HG02884 (cell line): ENCODE measurements at regions not wholly inside any gene's neighbourhood (a gene's known extent, or its start where the extent isn't known, plus 50 kb on each side); places are given as distances from the start of the nearest gene placed in this dataset.

Source experiments
- ATAC-seq: cut with Tn5 transposase; IDR thresholded peaks from one replicate; pipeline ENCODE4 v1.9.1; 2021; ENCODE audit warnings: mild to moderate bottlenecking, moderate library complexity; ENCODE audit not compliant: unreplicated experiment

DNA sequence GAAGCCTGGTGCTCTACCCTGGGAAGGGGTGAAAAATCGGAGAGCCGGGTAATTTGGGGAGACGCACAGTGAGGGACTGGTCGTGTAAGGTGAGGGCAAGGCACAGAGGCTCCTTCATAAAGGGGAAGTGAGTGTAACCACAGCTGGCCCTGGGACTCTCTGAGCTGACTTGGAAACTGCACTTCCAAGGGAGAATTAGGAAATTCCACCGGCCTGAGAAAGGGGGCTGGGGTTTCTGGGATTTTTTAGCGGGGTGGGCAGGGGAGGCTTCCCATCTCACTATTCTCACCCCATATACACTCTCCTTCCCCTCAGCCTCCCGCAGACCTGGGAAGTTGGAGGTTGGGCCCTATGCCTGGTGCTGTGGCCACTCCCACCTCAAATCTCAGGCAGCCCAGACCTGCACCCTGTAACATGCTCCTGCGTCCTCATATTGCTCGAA lies 88.3 kb upstream of the IPO9 start:
- ATAC-seq, result no peak

DNA sequence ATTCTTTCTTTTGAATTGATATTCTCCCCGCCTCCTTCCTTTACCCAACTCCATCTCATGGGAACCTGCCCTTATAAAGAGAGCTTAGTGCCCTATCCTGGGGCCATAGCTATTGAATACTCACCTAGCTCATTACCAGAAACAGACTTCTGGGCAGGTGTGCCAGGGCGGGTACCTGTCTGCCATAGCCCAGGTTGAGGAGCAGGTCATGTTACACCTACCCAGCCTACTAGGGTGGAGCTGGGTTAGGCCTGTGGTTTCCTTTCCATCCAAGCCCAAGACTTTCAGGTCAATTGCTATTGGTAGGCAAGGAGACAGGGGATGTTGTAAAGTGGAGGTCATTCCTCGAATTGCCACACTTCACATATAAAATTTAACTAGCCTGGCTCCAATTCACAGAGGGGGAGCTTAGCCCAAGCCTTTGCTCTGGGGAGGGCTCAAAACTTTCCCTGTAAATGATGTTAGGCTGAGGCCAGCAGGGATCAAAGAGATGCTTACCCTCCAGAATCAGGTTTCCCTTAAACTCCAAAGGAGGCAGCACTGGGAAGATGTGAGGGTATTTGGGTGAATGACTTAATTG lies 87.1 kb upstream of the IPO9 start:
- ATAC-seq, result no peak

DNA sequence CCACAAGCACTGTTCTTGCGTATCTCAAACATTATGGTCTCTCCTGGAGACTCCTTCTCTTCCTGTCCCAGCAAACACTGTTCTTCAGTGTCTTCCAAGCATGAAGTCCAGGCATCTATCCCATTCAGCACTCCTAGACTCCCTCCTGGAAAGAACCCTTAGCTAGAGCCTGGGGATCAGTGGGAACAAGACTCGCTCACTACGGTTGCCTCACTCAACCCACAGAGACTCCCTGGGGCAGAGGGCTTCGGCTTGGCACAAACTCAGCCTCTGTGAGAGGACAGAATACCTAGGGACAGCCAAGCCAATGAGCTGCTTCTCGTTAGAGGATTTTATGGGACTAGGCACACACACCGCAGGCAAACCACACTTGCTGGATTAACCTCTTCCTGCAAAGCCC lies 86.5 kb upstream of the IPO9 start:
- ATAC-seq, result no peak

DNA sequence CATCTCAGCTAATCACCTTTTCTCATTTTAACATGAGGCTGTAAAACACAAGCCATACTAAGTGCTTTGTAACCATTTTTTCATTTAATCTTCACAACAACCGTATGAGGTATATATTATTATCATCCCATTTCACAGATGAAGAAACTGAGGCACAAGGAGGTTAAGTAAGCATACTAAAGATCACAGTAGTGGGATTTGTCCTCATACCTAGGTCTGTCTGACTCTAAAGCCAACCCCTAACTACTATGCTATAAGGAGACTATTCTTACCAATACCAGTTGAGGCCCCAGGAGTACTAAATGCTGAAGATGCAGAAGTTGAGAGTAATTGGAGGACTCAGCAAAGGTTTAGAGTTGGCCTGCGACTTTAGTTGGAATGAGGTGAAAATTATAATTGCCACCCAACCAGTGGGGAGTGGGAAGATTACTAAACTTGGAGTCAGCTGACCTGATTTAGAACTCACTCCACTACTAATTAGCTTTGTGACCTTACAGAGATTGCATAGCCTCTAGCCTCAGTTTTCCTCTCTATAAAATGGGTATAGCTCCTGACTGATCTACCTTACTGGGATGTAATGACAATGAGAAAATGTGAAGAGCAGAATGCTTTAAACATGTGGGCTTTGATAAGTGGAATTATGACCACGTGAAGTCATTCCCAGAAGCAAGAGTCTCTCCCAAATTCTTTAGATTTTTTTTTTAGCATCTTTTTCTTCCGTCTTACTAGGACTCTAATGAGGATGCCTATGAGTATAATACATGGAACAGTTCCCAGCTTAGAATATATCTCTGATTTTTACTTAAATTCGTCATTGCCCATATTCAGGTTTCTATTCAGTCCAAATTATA lies 85.8 kb upstream of the IPO9 start:
- ATAC-seq, result no peak

DNA sequence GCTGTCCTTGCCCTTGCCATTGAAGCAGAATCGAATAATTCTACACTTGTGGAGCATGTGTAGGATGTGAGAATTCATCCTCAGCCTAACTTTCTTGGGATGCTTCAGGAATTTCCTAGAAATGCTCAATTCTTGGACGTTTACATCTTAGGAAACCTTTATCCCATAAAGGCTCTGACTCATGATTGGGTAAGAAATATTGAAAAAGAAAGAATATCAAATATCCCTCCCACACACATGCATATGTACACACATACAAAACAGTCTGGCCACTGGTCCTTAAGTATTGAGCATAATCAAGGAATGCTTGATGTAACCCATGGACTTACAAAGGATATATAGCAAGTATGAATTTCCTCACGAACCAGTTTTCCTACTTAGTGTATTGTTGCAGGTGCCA lies 83.9 kb upstream of the IPO9 start:
- no peak for ATAC-seq

DNA sequence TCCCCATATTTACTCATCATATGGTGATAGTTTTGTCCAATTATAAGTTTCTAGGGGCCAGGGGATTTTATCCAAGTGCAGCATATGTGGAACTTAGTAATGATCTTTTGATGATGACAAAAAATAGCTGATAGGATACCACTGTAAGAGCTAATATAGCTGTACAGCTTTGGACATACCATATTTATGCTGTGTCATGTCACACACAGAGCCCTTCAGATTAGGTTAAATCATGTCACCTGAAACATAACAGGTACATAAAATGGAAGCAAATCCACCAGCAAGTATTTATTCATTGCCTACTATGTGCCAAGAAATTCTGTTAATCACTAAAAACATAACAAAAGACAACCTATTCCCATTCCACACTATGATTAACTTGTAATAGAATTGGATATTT lies 82.8 kb upstream of the IPO9 start:
- no peak for ATAC-seq

DNA sequence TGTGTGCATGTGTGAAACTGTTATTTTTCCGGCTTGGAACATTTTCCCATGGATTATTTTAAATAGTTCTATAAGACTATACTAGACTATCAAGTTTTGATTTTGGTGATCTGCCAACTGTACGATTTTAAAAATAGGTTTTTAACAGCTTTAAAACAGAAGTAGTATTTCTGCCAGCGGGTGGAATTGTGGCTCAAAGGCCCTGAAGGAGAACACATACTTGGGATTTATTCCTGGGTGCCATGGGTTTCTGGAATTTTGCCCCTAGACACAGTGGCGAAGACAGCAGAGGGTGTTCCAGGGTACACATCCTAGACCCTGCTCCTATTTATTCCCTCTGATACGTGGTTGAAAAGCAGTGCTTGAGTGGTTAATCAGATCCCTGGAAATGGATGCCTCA lies 81.7 kb upstream of the IPO9 start:
- no peak for ATAC-seq

DNA sequence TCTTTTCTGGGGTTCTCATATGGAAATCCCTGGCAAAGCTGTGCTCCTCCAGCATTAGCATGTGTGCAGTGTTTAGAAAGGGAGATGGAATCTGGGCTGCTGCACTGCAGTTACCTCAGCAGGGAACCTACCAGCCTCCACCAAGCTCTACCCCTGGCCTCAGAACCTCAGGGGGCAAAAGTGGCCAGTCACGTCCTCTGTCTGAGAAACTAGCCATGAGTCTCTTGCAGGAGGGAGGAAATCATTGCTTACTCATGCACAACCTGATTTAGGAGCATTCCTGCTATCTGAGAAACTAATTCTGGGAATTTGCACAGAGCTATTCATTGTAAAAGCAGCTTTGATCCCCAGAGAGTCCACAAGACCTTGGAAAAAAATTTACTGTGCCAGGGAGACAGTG lies 80.6 kb upstream of the IPO9 start:
- ATAC-seq, result no peak

DNA sequence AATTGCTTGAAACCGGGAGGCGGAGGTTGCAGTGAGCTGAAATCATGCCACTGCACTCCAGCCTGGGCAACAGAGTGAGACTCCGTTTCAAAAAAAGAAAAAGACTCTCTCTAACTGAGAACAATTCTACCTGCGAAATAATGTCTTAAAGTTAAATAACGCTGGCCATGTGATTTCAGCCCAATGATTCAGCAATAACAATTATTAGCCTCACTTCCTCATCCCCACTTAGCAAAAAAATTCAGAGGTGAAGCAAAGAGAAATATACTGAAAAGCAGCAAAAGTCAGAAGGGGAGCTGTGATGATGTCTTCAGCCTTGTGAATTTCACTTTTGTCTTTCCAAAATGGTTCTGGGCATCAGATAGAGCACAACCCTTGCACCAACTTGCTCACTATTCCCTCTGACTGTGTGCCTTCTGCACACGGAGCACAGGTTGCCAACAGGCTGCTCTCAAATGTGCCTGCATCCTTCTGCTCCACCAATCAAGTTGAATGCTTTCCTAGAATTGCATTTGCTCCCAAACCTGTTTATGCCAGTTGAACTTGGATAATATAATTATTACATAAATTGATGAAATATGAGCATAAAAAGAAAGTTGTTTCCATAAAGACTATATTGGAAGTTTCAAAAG lies 79.8 kb upstream of the IPO9 start:
- no peak for ATAC-seq

DNA sequence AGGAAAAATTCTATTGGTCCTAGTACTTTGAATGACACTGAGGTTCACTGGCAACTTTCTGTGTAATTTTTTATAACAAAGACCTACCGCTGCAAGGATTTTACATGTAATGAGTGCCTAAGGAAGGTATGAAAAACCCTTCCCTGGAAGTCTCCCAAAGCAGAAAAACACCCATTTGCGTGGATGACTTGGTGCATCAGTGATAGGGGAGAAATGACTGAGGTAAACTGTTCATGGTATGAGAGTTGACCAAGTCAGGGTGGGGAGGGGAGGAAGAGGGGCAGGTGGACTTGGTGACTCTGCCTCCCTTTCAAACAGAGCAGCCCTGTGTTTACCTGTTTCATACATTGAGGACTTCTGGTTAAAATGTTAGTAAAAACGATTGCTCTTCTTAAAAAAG lies 78.8 kb upstream of the IPO9 start:
- no peak for ATAC-seq

DNA sequence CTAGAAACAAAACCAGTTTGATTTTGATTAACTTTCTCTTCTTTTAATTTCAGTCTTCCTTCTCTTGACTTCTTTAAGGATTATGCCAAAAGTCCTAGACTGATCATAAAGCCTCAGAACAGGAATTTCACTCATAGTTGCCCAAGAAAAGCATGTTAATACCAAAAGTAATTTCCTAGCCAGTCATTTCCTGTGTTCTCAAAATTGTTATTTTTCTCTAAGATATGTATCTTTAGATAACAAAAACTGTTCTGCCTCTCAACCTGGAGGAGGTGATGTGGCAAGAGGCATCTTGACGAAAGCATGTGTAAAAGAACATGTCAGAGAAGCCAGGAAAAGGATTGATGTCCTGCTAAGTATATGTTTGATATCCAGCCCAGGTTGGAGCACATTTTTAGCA lies 78.0 kb upstream of the IPO9 start:
- ATAC-seq, result no peak

DNA sequence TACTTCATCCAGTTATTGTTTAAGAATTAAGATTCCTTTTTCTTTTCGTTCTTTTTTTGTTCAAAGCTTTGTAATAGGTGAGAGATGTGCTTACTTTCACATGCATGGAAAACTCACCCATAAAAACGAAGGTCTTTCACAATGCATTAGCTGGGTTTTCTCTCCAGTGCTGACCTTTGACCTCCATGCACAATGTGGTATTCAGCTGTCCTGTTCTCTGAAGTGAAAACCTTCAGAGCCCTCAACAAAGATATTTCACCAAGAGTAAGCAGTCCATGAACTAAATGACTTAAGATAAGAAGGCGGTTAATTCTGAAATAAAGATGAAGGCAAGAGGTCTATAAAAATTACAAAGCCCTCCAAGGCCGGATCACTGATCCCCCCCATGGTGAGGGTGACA lies 77.1 kb upstream of the IPO9 start:
- no peak for ATAC-seq

DNA sequence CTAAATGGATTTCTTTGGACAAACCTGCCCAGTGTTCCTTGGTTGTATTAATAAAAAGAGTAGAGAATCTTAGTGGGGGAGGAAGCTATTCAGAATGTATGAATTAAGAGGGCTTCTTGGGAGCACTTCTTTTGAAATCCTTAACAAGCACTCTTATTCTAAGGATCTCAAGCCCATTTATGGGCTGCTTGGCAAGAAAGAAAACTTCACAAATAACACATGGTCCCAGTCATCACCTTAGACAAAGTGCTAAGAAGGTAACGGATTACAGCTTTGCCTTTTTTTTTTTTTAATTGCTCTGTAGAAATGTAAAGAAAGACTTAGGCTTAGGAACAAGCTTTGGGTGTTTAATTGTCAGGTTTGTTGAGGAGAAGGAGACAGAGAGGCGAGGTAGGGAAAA lies 76.6 kb upstream of the IPO9 start:
- ATAC-seq, result no peak

DNA sequence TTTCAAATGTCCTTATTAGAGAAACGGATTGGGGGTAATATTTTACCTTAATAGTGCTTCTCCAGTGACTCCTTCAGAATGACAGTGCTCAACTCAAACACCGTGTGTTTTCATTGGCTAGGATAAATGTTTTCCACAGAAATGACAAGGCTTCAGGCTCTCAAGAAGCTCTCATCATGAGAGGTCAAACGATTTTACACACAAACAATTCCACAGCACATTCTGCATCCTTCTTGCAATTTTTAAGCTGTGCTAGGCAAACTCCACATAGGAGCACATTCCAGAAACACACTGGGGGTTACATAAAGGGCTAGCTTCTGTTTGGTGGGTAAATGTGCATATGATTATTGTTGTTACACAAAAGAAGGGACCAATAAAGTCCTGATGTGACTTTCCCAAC lies 75.5 kb upstream of the IPO9 start:
- no peak for ATAC-seq

DNA sequence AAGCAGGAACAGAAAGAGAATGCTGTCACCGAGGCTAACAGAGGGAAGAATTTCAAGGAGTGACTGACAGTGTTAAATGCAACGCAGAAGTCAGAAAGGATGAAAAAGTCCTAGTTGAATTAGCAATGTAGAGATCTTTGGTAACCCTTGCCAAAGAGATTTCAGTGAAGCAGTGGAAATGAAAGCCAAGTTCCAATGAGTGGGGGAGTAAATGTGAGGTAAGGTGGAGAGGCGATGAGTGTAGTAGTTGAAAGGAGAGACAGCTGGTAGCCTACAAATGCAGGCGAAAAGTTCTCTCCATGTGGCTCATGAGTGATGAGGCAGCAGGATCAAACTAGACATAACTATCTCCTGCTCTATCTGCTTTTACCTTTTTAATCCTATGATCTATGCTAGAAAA lies 74.6 kb upstream of the IPO9 start:
- no peak for ATAC-seq

DNA sequence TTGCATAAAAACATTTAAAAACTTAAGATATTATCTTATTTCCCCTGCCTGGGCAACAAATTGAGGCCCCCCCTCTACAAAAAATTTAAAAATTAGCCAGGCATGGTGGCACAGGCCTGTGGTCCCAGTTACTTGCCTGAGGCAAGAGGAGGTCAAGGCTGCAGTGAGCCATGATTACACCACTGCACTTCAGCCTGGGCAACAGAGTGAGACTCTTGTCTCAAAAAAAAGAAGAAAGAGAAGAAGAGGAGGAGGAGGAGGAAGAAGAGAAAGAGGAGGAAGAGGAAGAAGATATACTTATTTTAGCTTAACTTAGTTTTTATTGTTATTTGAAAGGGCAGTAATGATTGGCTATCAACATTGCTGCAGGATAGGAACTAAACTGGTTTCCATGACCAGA lies 73.8 kb upstream of the IPO9 start:
- no peak for ATAC-seq

DNA sequence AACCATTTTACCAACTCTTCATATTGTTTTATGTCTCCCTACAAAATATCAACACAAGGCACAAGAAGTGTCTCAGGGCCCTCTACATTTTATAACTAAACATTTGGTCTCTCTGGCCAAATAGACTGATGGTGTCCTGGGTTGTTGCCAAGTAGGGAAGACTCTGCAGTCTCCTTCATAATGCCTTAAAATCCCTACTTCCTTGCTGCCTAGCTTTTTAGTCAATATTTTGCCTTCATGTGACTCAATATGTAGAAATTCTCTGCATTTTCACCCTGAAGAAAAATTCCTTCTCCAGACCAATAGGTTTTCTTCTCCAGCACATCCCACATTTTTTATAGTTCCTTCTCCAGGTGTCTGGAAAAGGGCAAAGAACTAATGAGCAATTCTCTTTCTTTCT lies 72.6 kb upstream of the IPO9 start:
- no peak for ATAC-seq

DNA sequence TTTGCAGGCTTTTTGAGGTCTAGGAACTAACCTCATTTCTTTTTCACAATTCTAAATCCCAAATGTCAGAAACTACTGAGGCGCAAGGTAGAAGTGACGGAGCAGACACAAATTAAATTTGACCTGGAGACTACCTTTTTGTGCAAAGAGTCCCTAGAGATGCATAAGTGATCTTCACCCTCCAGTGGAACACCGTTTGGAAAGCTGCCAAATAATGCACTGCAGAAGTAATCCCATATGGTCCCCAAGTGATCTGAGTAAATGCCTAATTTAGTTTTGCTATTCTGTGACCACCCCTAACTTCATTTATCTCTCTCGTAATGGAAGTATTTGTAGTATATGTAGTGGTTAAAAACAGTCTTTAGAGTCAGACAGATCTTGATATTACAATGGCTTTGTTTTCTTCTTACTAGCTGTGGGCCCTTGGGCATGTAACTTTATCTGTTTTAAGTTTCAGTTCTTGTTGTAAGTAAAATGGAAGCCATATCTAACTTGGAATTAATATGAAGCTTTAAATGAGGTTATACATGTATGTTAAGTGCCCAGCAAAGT lies 70.4 kb upstream of the IPO9 start:
- no peak for ATAC-seq

DNA sequence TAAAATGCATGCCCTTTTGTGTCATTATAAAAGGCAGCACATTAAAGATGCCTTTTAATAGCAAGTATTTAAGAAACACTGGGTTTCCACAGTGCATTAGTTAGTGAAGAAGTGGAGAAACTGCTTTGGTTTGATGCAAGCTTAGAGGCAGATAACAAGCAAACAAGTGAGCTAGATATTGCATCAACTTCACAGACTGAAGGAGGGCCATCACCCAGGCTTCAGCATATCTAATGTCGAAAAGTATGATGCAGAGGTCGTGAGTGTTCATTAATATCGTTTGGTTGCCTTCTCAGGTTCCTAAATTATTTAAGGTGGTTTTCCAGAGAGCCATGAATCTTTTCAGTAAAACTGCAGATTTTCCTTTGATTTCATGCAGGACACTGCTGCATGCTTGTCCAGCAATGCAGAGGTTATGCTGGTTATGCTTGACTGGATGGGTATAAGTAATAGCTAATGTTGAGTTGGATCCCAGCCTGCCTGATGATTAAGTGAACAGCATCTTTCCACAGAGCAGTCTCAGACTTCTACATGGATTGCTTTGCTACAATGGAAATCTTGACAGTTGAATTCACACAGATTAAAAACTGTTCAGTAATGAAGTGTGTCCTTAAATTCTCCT lies 69.7 kb upstream of the IPO9 start:
- no peak for ATAC-seq

DNA sequence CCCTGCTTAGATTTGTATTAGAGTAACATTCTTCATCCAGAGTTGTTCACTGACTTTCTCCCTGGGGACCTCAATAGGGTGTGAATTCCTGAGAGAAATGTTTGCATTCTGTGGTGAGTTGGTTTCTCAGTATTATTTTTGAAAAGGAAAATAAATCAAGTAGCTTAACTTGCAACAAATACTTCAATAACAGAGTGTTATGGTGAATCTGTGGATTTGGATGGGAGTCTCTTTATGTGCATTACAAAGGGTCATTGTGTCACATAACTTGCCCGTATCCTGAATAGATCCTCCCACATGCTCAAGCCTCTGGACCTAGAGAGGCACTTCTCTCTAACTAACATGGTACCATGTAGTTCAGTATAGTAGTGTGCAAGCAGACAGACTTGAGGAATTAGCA lies 68.4 kb upstream of the IPO9 start:
- no peak for ATAC-seq

DNA sequence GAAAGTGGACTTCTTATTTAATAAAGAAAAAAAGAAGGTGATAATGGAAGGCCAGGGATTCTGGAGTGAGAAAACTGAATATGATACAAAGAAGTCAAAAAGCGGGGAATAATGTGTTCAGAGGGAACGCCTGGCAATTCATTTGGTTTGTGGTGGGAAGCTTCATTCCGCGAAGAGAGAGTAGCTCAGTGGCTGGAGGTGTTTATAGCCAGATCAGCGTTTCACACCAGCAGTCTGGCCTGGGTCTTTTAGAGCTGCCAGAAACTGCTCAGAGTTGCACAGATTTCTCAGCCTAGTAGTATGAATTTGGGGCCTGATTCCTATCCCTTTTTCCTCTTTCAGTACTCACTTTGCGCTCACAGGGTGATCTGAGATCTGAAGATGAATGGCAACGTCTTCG lies 67.8 kb upstream of the IPO9 start:
- ATAC-seq, result no peak

DNA sequence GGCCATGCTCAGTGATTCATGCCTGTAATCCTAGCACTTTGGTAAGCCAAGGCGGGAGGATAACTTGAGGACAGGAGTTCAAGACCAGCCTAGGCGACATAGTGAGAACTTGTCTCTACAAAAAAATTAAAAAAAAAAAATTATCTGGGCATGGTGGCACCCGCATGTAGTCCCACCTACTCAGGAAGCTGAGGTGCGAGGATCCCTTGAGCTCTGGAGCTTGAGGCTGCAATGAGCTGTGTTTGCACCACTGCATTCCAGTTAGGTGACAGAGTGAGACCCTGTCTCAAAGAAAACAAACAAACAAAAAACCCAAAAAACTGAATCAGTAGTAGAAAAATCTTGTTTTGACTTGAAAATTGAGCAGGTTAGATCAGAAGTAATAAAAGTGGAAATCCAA lies 67.1 kb upstream of the IPO9 start:
- no peak for ATAC-seq
